SK-N-SH (cell line): ENCODE measurements at regions not wholly inside any gene's neighbourhood (a gene's known extent, or its start where the extent isn't known, plus 50 kb on each side); places are given as distances from the start of the nearest gene placed in this dataset.

Source experiments
- CTCF ChIA-PET: fragments of 300-600, 350-600 bp; formaldehyde crosslinking; extraction: SDS; loops from one replicate; lab custom pipeline; 2021; lab: Yijun Ruan, JAX
- POLR2A ChIA-PET: fragments of 350-600 bp; sonication (Branson Sonifier 250); formaldehyde crosslinking; extraction: SDS; loops from one replicate; lab custom pipeline; 2020; ENCODE audit warnings: antibody characterized with exemption, inconsistent platforms; lab: Yijun Ruan, JAX
- DNase-seq: peaks from one replicate; pipeline ENCODE4 v3.0.0; 2012
- H2AFZ ChIP-seq: fragments of 200-600 bp; sonication (generic); 2 replicates; pipeline ENCODE4 v1.8.1; 2016; ENCODE audit warnings: antibody characterized with exemption, mild to moderate bottlenecking, low read depth
- H3F3A ChIP-seq: fragments of 200-600 bp; sonication (generic); replicated peaks from 2 replicates; pipeline ENCODE3; 2016; ENCODE audit warnings: antibody characterized with exemption, mild to moderate bottlenecking; ENCODE audit not compliant: insufficient read depth
- H3K27ac ChIP-seq, 2 experiments: fragments of 200-500 bp in 1 of 2; fragments of 200-600 bp in 1 of 2; sonication (Bioruptor generic) in 1 of 2; sonication (generic), shearing (Covaris generic) in 1 of 2; 2 replicates each; pipeline versions ENCODE4 v1.5.1 to v1.6.1; 2014 to 2016; ENCODE audit warnings: low read depth in 2 of 2, inconsistent platforms in 1 of 2, low read length in 1 of 2, mild to moderate bottlenecking in 1 of 2, mixed read lengths in 1 of 2
- H3K27me3 ChIP-seq: fragments of 200-600 bp; sonication (generic), shearing (Covaris generic); 2 replicates; pipeline ENCODE4 v1.6.1; 2016; ENCODE audit warnings: mixed run types; ENCODE audit not compliant: insufficient read depth
- H3K36me3 ChIP-seq, 2 experiments: fragments of 200-500 bp in 1 of 2; fragments of 200-600 bp in 1 of 2; sonication (Bioruptor generic) in 1 of 2; sonication (generic) in 1 of 2; replicated peaks in 1 of 2; 2 replicates each; pipeline versions ENCODE3 to v1.5.1; 2014 to 2016; ENCODE audit warnings: low read length in 1 of 2, mild to moderate bottlenecking in 1 of 2; ENCODE audit not compliant: insufficient read depth in 2 of 2, control insufficient read depth in 1 of 2
- H3K4me1 ChIP-seq, 2 experiments: fragments of 200-500 bp in 1 of 2; fragments of 200-600 bp in 1 of 2; sonication (Bioruptor generic) in 1 of 2; sonication (generic), shearing (Covaris generic) in 1 of 2; 2 replicates each; pipeline versions ENCODE4 v1.5.1 to v1.6.1; 2014 to 2016; ENCODE audit warnings: low read depth in 1 of 2, low read length in 1 of 2, mixed run types in 1 of 2; ENCODE audit not compliant: insufficient read depth in 2 of 2, control insufficient read depth in 1 of 2
- H3K4me2 ChIP-seq: fragments of 200-600 bp; sonication (generic), shearing (Covaris generic); 2 replicates; pipeline ENCODE4 v1.6.1; 2017; ENCODE audit warnings: mixed run types
- H3K4me3 ChIP-seq, 2 experiments: fragments of 200-500 bp in 1 of 2; fragments of 200-600 bp in 1 of 2; sonication (Bioruptor generic) in 1 of 2; sonication (generic), shearing (Covaris generic) in 1 of 2; 2 replicates each; pipeline versions ENCODE4 v1.5.1 to v1.8.1; 2014 to 2016; ENCODE audit warnings: low read depth in 2 of 2, inconsistent platforms in 1 of 2, low read length in 1 of 2, mild to moderate bottlenecking in 1 of 2, mixed read lengths in 1 of 2, moderate library complexity in 1 of 2
- H3K79me2 ChIP-seq: fragments of 200-600 bp; sonication (generic); 2 replicates; pipeline ENCODE4 v1.8.1; 2017; ENCODE audit warnings: mild to moderate bottlenecking; ENCODE audit not compliant: insufficient read depth
- H3K9ac ChIP-seq: fragments of 200-600 bp; sonication (generic); 2 replicates; pipeline ENCODE4 v1.6.1; 2017; ENCODE audit warnings: mixed run types
- H3K9me2 ChIP-seq: fragments of 200-600 bp; sonication (generic); 2 replicates; pipeline ENCODE4 v1.6.1; 2017; ENCODE audit warnings: mixed run types
- H3K9me3 ChIP-seq: fragments of 200-600 bp; sonication (generic); 2 replicates; pipeline ENCODE4 v1.6.1; 2017; ENCODE audit warnings: mixed run types, mild to moderate bottlenecking, moderate library complexity
- H4K20me1 ChIP-seq: fragments of 200-600 bp; sonication (generic); 2 replicates; pipeline ENCODE4 v1.6.1; 2017; ENCODE audit warnings: mild to moderate bottlenecking, mixed run types; ENCODE audit not compliant: insufficient read depth
- CHD2 ChIP-seq: fragments of 150-350 bp; IDR thresholded peaks from 2 replicates; pipeline ENCODE4 v1.6.1; 2018; ENCODE audit warnings: low read length; ENCODE audit not compliant: partially characterized antibody
- EP300 ChIP-seq, 2 experiments: IDR thresholded peaks; 2 replicates each; pipeline versions ENCODE4 v1.4.0 to v1.6.1; 2012; ENCODE audit warnings: borderline replicate concordance in 1 of 2, low read depth in 1 of 2, low read length in 1 of 2
- FOXJ3 ChIP-seq: sonication (generic); formaldehyde crosslinking; IDR thresholded peaks from 2 replicates; pipeline ENCODE4 v1.5.1; 2020; ENCODE audit warnings: mild to moderate bottlenecking, missing genetic modification reagents
- GATA2 ChIP-seq: sonication (generic); formaldehyde crosslinking; IDR thresholded peaks from 2 replicates; pipeline ENCODE4 v1.5.0; 2020; ENCODE audit warnings: mild to moderate bottlenecking, missing genetic modification reagents
- RCOR1 ChIP-seq: fragments of 150-350 bp; IDR thresholded peaks from 2 replicates; pipeline ENCODE4 v1.6.1; 2017; ENCODE audit warnings: antibody characterized with exemption, low read length
- RFX5 ChIP-seq: IDR thresholded peaks from 2 replicates; pipeline ENCODE4 v1.6.1; 2012; ENCODE audit warnings: mild to moderate bottlenecking, improper control_type of control experiment, low read length
- RXRA ChIP-seq: IDR thresholded peaks from 2 replicates; pipeline ENCODE4 v1.4.0; 2012; ENCODE audit warnings: low read depth, mild to moderate bottlenecking, borderline replicate concordance
- SIN3A ChIP-seq: IDR thresholded peaks from 2 replicates; pipeline ENCODE4 v1.6.1; 2012; ENCODE audit warnings: low read depth, mild to moderate bottlenecking, low read length, moderate library complexity, borderline replicate concordance
- YY1 ChIP-seq: IDR thresholded peaks from 2 replicates; pipeline ENCODE4 v1.4.0; 2012; ENCODE audit warnings: low read depth, mild to moderate bottlenecking
- WGBS: methylation state at CpG from one replicate; pipeline ENCODE4 v1.1.6; 2017; ENCODE audit warnings: low lambda C conversion rate; 5-methylcytosine and 5-hydroxymethylcytosine counted together

DNA sequence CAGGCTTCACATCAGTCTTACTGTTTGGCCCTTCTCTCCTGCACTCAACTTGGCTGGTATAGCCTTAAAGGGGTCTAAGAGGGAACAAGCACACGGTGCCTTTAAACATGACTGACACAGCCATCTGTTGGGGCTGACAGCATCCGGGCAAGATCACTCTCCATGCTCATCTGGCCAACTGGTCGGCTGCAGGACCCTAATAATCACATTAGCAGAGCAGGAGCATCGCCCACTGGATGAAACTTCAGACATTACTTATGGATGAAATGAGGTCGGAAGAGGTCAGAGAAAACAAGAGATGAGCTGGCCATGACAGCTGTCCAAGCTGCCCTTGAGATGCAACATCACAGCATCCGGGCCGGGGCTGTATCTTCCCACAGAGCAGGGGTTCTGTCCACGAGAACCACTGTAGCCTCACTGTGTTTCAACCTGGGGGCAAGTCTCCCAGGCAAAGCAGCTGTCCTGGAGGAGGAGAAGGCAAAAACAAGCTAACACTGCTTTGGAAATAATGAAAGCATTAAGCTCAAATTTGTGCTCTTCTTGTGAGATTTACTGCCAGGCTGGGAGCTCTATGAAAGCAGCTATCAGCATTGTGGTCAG, 94.4 kb upstream of the TTC29 start:
- Histone ChIP-seq H3K4me2 (no peak overlapping the region), H3K27ac (peak overlapping the region in 1 of 2 experiments; percentile 87; a peak in 2 of 4 replicates), H2AFZ (no peak overlapping the region), H3K4me1 (peaks cover 0 to 24% of the 10 kb centered on the region in 2 experiments; a peak in 2 of 4 replicates), H3K9me2 (no peaks in the 10 kb centered on the region), H3K79me2 (no peaks in the 10 kb centered on the region), H3F3A (no peaks in the 10 kb centered on the region), H3K9ac (no peak overlapping the region), H3K27me3 (peaks cover 11% of the 10 kb centered on the region; the same call in 1 of the 2 replicates), H3K9me3 (no peaks in the 10 kb centered on the region), H3K4me3 (no peak overlapping the region), H3K36me3 (no peaks in the 10 kb centered on the region), H4K20me1 (no peaks in the 10 kb centered on the region)
- TF ChIP-seq FOXJ3 (CRISPR knock-in tag) (peak; percentile 11; the same call in 1 of the 2 replicates), GATA2 (CRISPR knock-in tag) (no peak), EP300 (IDR thresholded peaks at IDR 0.05; ENCODE audit: borderline replicate concordance in 1 of 2, low read depth in 1 of 2, low read length in 1 of 2) (peak in 1 of 2 experiments; percentile 47; a peak in 1 of 4 replicates)
- CTCF ChIA-PET = interaction anchor here (1.0 to 1.4 kb wide), 4 partner anchors 21 to 550 kb away, joined by 3 to 14 read pairs (median 4); no protein-coding TSS in a partner anchor
- 24% methylated on average over 8 of the region's 8 CpGs for WGBS
- POLR2A ChIA-PET = no interaction called here
- DNase-seq = peak; percentile 44

DNA sequence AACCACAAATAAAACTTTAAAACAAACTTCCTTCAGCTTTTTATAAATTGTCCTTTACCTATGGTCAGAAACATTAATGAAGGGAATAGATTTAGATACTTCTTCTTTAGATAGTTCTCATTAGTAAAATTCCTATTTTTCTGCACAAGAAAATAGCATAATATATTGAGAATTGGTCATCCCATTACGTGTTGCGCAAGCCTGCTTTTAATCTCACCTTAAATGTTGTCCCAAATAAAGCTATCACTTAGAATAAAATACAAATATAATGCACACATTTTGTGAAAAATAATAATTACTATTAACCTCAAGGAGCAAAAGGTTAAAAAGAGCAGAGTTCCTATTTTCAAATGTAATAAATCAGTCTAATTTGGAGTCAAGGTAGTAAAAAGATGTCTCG, 95.2 kb upstream of the TTC29 start:
- Histone ChIP-seq H3F3A (no peaks in the 10 kb centered on the region), H3K4me3 (no peak overlapping the region), H3K27me3 (peaks cover 11% of the 10 kb centered on the region; the same call in 1 of the 2 replicates), H3K27ac (peak overlapping the region in 1 of 2 experiments; percentile 87; a peak in 2 of 4 replicates), H3K4me2 (no peak overlapping the region), H3K9me3 (no peaks in the 10 kb centered on the region), H2AFZ (no peak overlapping the region), H3K4me1 (peaks cover 0 to 24% of the 10 kb centered on the region in 2 experiments; a peak in 2 of 4 replicates), H3K9ac (no peak overlapping the region), H3K9me2 (no peaks in the 10 kb centered on the region), H4K20me1 (no peaks in the 10 kb centered on the region), H3K79me2 (no peaks in the 10 kb centered on the region), H3K36me3 (no peaks in the 10 kb centered on the region)
- no peak for DNase-seq
- TF ChIP-seq RXRA (no peak), YY1 (no peak), RFX5 (no peak)
- 59% methylated on average over 3 of the region's 3 CpGs for WGBS
- POLR2A ChIA-PET = no interaction called here
- CTCF ChIA-PET = interaction anchor here (0.6 to 1.4 kb wide), 6 partner anchors 21 to 1882 kb away, joined by 3 to 14 read pairs (median 3); no protein-coding TSS in a partner anchor

GRCh38 chr4:147041376-147041775, 95.7 kb upstream of the TTC29 start:
- ChIA-PET POLR2A (no interaction called here), CTCF (interaction anchor here (0.6 to 2.1 kb wide), 7 partner anchors 21 to 452 kb away, joined by 3 to 14 read pairs (median 3); no protein-coding TSS in a partner anchor)
- H3K4me3 ChIP-seq = no peak overlapping the region
- no peaks in the 10 kb centered on the region for H3K9me3 ChIP-seq
- 8% methylated on average over 4 of the region's 4 CpGs for WGBS
- no peak overlapping the region for H3K4me2 ChIP-seq
- H3K27ac ChIP-seq = peak overlapping the region in 1 of 2 experiments; percentile 87; a peak in 1 of 4 replicates
- peak; percentile 24 for DNase-seq
- peaks cover 0 to 24% of the 10 kb centered on the region in 2 experiments; a peak in 2 of 4 replicates for H3K4me1 ChIP-seq
- H3K27me3 ChIP-seq = peaks cover 11% of the 10 kb centered on the region; the same call in 1 of the 2 replicates
- H2AFZ ChIP-seq = no peak overlapping the region
- no peak for TF ChIP-seq RFX5
- peak in 1 of 2 experiments; percentile 34; a peak in 1 of 4 replicates for TF ChIP-seq EP300 (IDR thresholded peaks at IDR 0.05; ENCODE audit: borderline replicate concordance in 1 of 2, low read depth in 1 of 2, low read length in 1 of 2)
- TF ChIP-seq RCOR1 = peak; percentile 84
- TF ChIP-seq SIN3A = no peak
- TF ChIP-seq CHD2 = peak; percentile 19
- H3K36me3 ChIP-seq = no peaks in the 10 kb centered on the region
- H3F3A ChIP-seq = no peaks in the 10 kb centered on the region
- no peaks in the 10 kb centered on the region for H3K9me2 ChIP-seq
- H3K79me2 ChIP-seq = no peaks in the 10 kb centered on the region
- no peak overlapping the region for H3K9ac ChIP-seq
- H4K20me1 ChIP-seq = no peaks in the 10 kb centered on the region
